HG02642 (cell line): ENCODE measurements at regions not wholly inside any gene's neighbourhood (a gene's known extent, or its start where the extent isn't known, plus 50 kb on each side); places are given as distances from the start of the nearest gene placed in this dataset.
"Not testable (repeated sequence)": the region's sequence is repeated elsewhere in the genome, so short reads cannot be mapped to it uniquely, and the experiment has no call there.

Source experiments
- ATAC-seq: cut with Tn5 transposase; IDR thresholded peaks from one replicate; pipeline ENCODE4 v1.9.1; 2021; ENCODE audit warnings: mild to moderate bottlenecking; ENCODE audit not compliant: unreplicated experiment, poor library complexity

- ATAC-seq, result no peak
Measured at GRCh38 chr2:88857274-88857741, 165.8 kb downstream of the RPIA start.

DNA sequence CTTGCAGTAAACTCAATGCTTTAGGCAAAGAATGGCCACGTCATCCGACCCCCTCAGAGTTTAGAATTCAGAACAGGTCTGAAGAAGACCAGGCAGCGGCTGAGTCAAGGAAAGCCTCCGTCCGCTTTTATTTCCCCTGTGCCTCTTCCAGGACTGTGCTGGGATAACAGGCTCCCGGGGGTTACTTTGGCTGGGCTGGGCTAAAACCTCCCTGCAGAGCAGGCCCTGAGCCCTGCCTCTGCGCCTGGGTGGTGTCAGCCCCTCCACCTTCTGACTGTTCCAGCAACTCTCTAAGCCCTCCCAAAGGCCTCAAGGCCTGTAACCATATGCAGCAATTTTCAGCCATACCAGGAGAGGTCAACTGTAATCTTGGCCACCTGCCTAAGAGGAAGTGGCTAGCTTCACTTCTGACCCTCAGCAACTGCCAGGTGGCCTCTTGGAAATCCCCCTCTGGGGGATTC is 166.5 kb downstream of the RPIA start:
- ATAC-seq, result no peak

DNA sequence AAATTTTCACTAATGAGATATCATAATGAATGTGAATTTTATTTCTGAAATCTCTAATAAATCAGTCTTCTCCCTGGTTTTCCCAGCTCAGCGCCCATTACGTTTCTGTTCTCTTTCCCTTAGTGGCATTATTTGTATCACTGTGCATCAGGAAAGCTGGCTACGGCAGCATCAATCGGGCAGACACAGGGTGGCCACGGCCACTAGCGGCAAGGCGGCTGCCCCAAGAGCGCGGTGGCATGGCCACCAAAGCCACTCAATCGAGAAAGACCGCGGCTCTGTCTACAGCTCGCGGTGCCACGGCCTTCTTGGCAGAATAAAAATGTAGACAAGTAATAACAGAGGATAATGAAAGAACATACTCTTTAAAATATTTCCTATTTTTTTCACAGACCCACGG is 168.0 kb downstream of the RPIA start:
- no peak for ATAC-seq

- no peak for ATAC-seq
Measured at GRCh38 chr2:88860421-88861075, 169.1 kb downstream of the RPIA start.

GRCh38 chr2:88865801-88866371 is 174.4 kb downstream of the RPIA start:
- peak; percentile 80 for ATAC-seq

GRCh38 chr2:88866756-88867155 is 175.3 kb downstream of the RPIA start:
- no peak for ATAC-seq

GRCh38 chr2:88868861-88869260 is 177.4 kb downstream of the RPIA start:
- no peak for ATAC-seq

DNA sequence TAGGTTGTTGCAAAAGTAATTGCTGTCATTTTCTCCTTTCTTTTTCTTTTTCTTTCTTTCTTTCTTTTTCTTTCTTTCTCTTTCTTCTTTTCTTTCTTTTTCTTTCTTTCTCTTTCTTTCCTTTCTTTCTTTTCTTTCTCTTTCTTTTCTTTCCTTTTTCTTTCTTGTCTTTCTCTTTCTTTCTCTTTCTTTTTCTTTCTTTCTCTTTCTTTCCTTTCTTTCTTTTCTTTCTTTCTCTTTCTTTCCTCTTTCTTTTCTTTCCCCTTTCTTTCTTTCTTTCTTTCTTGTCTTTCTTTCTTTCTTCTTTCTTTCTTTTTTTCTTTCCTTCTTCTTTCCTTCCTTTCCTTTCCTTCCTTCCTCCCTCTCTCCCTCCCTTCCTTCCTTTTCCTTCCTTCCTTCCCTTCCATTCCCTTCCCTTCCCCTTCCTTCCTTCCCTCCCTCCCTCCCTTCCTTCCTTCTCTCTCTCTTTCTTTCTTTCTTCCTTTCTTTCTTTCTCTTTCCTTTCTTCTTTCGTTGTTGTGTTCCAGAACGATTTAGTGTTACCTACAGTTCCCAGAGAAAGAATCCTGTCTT is 178.9 kb downstream of the RPIA start:
- ATAC-seq, result no peak

- no peak for ATAC-seq
Measured at GRCh38 chr2:88871336-88871735, 179.9 kb downstream of the RPIA start.

DNA sequence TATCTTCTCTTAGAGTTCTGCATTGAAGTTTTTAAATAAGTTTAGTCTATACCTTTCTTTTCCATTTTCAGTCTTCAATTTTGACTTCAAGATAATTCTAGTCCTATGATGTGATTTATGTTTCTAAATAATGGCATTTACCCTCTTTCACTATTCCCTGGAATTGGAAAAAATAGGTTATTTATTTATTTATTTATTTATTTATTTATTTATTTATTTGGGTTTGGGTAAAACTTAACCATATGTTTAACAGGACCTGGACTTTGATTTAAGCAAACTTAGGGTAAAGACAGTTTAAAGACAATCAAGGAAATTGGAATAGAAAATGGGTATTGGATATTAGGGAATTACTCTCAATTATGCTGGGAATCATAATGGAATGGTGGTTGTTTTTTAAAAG is 182.1 kb downstream of the RPIA start:
- ATAC-seq, result no peak

GRCh38 chr2:88874063-88874657 is 182.7 kb downstream of the RPIA start:
- ATAC-seq, result no peak

- no peak for ATAC-seq
Measured at GRCh38 chr2:88875736-88876135, 184.3 kb downstream of the RPIA start.

- peak; percentile 69 for ATAC-seq
Measured at GRCh38 chr2:88880441-88880953, 189.0 kb downstream of the RPIA start.

- peak; percentile 84 for ATAC-seq
Measured at GRCh38 chr2:88885275-88885674, 193.8 kb downstream of the RPIA start.

DNA sequence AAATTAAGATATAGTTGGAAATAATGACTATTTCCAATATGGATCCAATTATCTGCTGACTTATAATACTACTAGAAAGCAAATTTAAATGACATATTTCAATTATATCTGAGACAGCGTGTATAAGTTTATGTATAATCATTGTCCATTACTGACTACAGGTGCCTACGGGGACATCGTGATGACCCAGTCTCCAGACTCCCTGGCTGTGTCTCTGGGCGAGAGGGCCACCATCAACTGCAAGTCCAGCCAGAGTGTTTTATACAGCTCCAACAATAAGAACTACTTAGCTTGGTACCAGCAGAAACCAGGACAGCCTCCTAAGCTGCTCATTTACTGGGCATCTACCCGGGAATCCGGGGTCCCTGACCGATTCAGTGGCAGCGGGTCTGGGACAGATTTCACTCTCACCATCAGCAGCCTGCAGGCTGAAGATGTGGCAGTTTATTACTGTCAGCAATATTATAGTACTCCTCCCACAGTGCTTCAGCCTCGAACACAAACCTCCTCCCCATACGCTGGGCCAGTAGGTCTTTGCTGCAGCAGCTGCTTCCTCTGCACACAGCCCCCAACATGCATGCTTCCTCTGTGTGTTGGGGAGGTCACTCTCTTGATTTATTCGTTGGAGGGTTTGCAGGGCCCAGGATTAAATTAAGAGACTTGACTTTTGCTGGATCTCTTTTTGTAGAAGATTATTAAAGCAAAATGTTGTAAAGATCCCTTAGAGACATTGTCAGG is 194.4 kb downstream of the RPIA start:
- peak; percentile 37 for ATAC-seq

- ATAC-seq, result not testable (repeated sequence)
Measured at GRCh38 chr2:88887466-88887865, 196.0 kb downstream of the RPIA start.

GRCh38 chr2:88892207-88892606 is 200.7 kb downstream of the RPIA start:
- no peak for ATAC-seq

DNA sequence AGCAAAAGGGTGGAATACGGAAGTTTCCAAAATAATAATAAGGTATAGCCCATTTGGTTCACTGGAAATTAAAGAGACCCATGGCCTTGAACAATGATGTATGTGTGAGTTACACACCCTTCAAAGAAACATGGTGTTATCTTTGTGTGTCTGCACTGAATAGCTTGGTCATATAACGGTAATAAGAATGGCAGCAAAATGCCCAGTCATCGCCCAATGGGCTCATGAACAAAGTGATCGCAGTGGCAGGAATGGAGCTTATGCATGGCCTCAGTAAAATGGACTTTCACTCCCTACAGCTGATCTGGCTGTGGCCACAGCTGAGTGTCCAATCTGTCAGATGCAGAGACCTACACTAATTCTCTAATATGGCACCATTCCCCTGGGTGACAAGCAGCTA is 201.3 kb downstream of the RPIA start:
- no peak for ATAC-seq

GRCh38 chr2:88896971-88897370 is 205.5 kb downstream of the RPIA start:
- no peak for ATAC-seq

GRCh38 chr2:88897715-88898114 is 206.2 kb downstream of the RPIA start:
- no peak for ATAC-seq
